ENCODE measurements at regions not wholly inside any gene's neighbourhood (a gene's known extent, or its start where the extent isn't known, plus 50 kb on each side); places are given as distances from the start of the nearest gene placed in this dataset.

GRCh38 chr22:47759909-47760308 is 997.5 kb downstream of the TBC1D22A start:
- Histone ChIP-seq H3K14ac (replicated peaks; ENCODE audit: low read depth, low read length) (no peak overlapping the region), H4K5ac (ENCODE audit: low read depth, low read length) (no peak overlapping the region), H3K56ac (ENCODE audit: extremely low read depth, insufficient read depth, low read length) (no peak overlapping the region), H3K27me3 (ENCODE audit: control insufficient read depth, insufficient read depth, low read length) (no peaks in the 10 kb centered on the region), H4K91ac (ENCODE audit: insufficient read depth, low read depth, low read length) (no peak overlapping the region), H3K18ac (ENCODE audit: low read depth, low read length) (no peak overlapping the region), H3K23ac (ENCODE audit: low read depth, low read length) (no peak overlapping the region), H4K8ac (ENCODE audit: low read depth in 2 of 2, low read length in 2 of 2) (no peak overlapping the region), H3K36me3 (ENCODE audit: control insufficient read depth, insufficient read depth, low read length) (no peaks in the 10 kb centered on the region), H3K9me3 (ENCODE audit: control insufficient read depth, insufficient read depth, low read length) (peaks cover 37% of the 10 kb centered on the region), H3K9ac (ENCODE audit: low read depth, low read length) (no peak overlapping the region), H3K9me1 (ENCODE audit: insufficient read depth, low read length) (no peaks in the 10 kb centered on the region), H2AFZ (replicated peaks; ENCODE audit: low read length, poor library complexity) (no peak overlapping the region), H2AK5ac (ENCODE audit: low read depth, low read length) (no peak overlapping the region), H3K4me2 (ENCODE audit: low read depth, low read length) (no peak overlapping the region), H3K4ac (ENCODE audit: low read depth, low read length) (no peak overlapping the region), H3K27ac (ENCODE audit: insufficient read depth, low read length) (no peak overlapping the region), H2BK15ac (ENCODE audit: low read depth, low read length) (no peak overlapping the region), H3K4me3 (ENCODE audit: insufficient read depth, low read depth, low read length) (no peak overlapping the region), H3K79me1 (ENCODE audit: low read depth in 1 of 2, low read length in 2 of 2) (no peaks in the 10 kb centered on the region), H2BK20ac (ENCODE audit: low read depth, low read length) (no peak overlapping the region), H4K20me1 (ENCODE audit: insufficient read depth, low read length) (no peaks in the 10 kb centered on the region), H2BK5ac (ENCODE audit: low read depth, low read length, poor library complexity, severe bottlenecking) (no peak overlapping the region), H3K4me1 (ENCODE audit: control insufficient read depth, insufficient read depth, low read length) (no peaks in the 10 kb centered on the region), H2BK120ac (ENCODE audit: low read depth, low read length) (no peak overlapping the region), H2AK9ac (replicated peaks; ENCODE audit: low read depth, low read length, poor library complexity) (no peak overlapping the region)
- in situ Hi-C loops (cut with MboI; ENCODE audit: low sequenced_read_pairs), result no loop called here
- TF ChIP-seq RFX5 (IDR thresholded peaks at IDR 0.05; ENCODE audit: low read depth, low read length) (no peak), BHLHE40 (IDR thresholded peaks at IDR 0.05; ENCODE audit: low read depth, low read length) (no peak), USF2 (IDR thresholded peaks at IDR 0.05; ENCODE audit: low read depth, low read length) (no peak), MAZ (IDR thresholded peaks at IDR 0.05; ENCODE audit: borderline replicate concordance, low read depth, low read length) (no peak), CEBPB (IDR thresholded peaks at IDR 0.05; ENCODE audit: low read depth, low read length) (no peak), ELK1 (IDR thresholded peaks at IDR 0.05; ENCODE audit: borderline replicate concordance, low read depth, low read length) (no peak), RAD21 (IDR thresholded peaks at IDR 0.05; ENCODE audit: low read length) (no peak), FOS (IDR thresholded peaks at IDR 0.05; ENCODE audit: low read depth, low read length) (no peak), RCOR1 (IDR thresholded peaks at IDR 0.05; ENCODE audit: insufficient replicate concordance, low read length) (no peak), MXI1 (IDR thresholded peaks at IDR 0.05; ENCODE audit: borderline replicate concordance, low read depth, low read length) (no peak), SMC3 (IDR thresholded peaks at IDR 0.05; ENCODE audit: low read depth, low read length) (no peak), CTCF (conservative IDR thresholded peaks at IDR 0.05; ENCODE audit: low read depth, low read length) (no peak), NFE2L2 (IDR thresholded peaks at IDR 0.05; ENCODE audit: low read depth, low read length) (no peak)
- dilution Hi-C loops (cut with HindIII; ENCODE audit: low sequenced_read_pairs, unreplicated experiment), result no loop called here
- ATAC-seq (ENCODE audit: low read depth) (no peak), DNase-seq (no peak)
- no TSS peak for BruUV-seq (replicated peaks)
- intact Hi-C loops (cut with micrococcal nuclease), result no loop called here
- WGBS, 2 experiments (ENCODE audit: extremely low coverage in 2 of 2, insufficient read length in 1 of 2), result 60% methylated on average over 1 of the region's 3 CpGs; no CpG with 5 or more reads in 1 of the 2 experiments
- ChIA-PET CTCF (no interaction called here), POLR2A (ENCODE audit: unreplicated experiment) (no interaction called here)

All from IMR-90 (cell line).